H1 (cell line): ENCODE measurements at regions not wholly inside any gene's neighbourhood (a gene's known extent, or its start where the extent isn't known, plus 50 kb on each side); places are given as distances from the start of the nearest gene placed in this dataset.

Source experiments
- CTCF ChIA-PET: fragments of 300-600 bp; sonication (Branson Sonifier 250); formaldehyde crosslinking; loops from one replicate; lab custom pipeline; 2021; ENCODE audit not compliant: partially characterized antibody; lab: Charles Lee
- POLR2A ChIA-PET: fragments of 300-600 bp; sonication (Branson Sonifier 250); formaldehyde crosslinking; loops from one replicate; lab custom pipeline; 2021; ENCODE audit warnings: inconsistent platforms; ENCODE audit not compliant: partially characterized antibody; lab: Charles Lee
- DNase-seq, 2 experiments: peaks; one replicate each; pipeline versions ENCODE4 v3.0.0 to v3.0.0-alpha.2; 2010 to 2022; ENCODE audit warnings: low spot score in 2 of 2, low read depth in 1 of 2, mixed read lengths in 1 of 2
- FAIRE-seq: peaks from 2 replicates; lab custom pipeline; 2011; peaks lifted over from hg19 to GRCh38; lab: Jason Lieb, UNC
- H2AFZ ChIP-seq: 2 replicates; pipeline ENCODE4 v1.8.1; 2012; ENCODE audit warnings: low read length, inconsistent platforms
- H2AK5ac ChIP-seq: 2 replicates; pipeline ENCODE4 v1.6.1; 2013; ENCODE audit warnings: low read depth, low read length
- H2BK120ac ChIP-seq: replicated peaks from 2 replicates; pipeline ENCODE3; 2013; ENCODE audit warnings: low read depth, low read length, inconsistent platforms
- H2BK12ac ChIP-seq: 2 replicates; pipeline ENCODE4 v1.6.1; 2013; ENCODE audit warnings: low read depth, low read length
- H2BK15ac ChIP-seq: 2 replicates; pipeline ENCODE4 v1.6.1; 2013; ENCODE audit warnings: low read length
- H2BK20ac ChIP-seq: 2 replicates; pipeline ENCODE4 v1.6.1; 2013; ENCODE audit warnings: low read length
- H2BK5ac ChIP-seq: 2 replicates; pipeline ENCODE4 v1.6.1; 2013; ENCODE audit warnings: low read depth, low read length
- H3K14ac ChIP-seq: 2 replicates; pipeline ENCODE4 v1.6.1; 2013; ENCODE audit warnings: inconsistent platforms; ENCODE audit not compliant: insufficient read length
- H3K18ac ChIP-seq: 2 replicates; pipeline ENCODE4 v1.6.1; 2013; ENCODE audit warnings: low read length; ENCODE audit errors: extremely low read depth
- H3K23ac ChIP-seq: 2 replicates; pipeline ENCODE4 v1.6.1; 2013; ENCODE audit warnings: inconsistent platforms; ENCODE audit not compliant: insufficient read length
- H3K23me2 ChIP-seq: 2 replicates; pipeline ENCODE4 v1.6.1; 2013; ENCODE audit warnings: low read depth, low read length
- H3K27ac ChIP-seq: 2 replicates; pipeline ENCODE4 v1.6.1; 2011; ENCODE audit warnings: low read depth, low read length, inconsistent platforms
- H3K27me3 ChIP-seq, 4 experiments: replicated peaks in 1 of 4; 1 replicate in 1 of 4; 2 replicates in 3 of 4; pipeline versions ENCODE4 v1.6.1 to v1.8.1; 2011 to 2013; ENCODE audit warnings: low read length in 3 of 4, mild to moderate bottlenecking in 3 of 4, inconsistent platforms in 2 of 4, mixed read lengths in 2 of 4, moderate library complexity in 1 of 4; ENCODE audit not compliant: control insufficient read depth in 3 of 4, insufficient read depth in 3 of 4; ENCODE audit errors: extremely low read depth in 1 of 4
- H3K36me3 ChIP-seq, 4 experiments: 2 replicates each; pipeline versions ENCODE4 v1.6.1 to v1.8.1; 2011 to 2013; ENCODE audit warnings: mild to moderate bottlenecking in 4 of 4, low read length in 3 of 4, moderate library complexity in 2 of 4, control low read depth in 1 of 4, inconsistent platforms in 1 of 4; ENCODE audit not compliant: insufficient read depth in 4 of 4, control insufficient read depth in 2 of 4
- H3K4ac ChIP-seq: replicated peaks from 2 replicates; pipeline ENCODE3; 2013; ENCODE audit warnings: low read length, low read depth, mixed read lengths, inconsistent platforms; ENCODE audit not compliant: insufficient read length
- H3K4me1 ChIP-seq, 4 experiments: replicated peaks in 1 of 4; 1 replicate in 1 of 4; 2 replicates in 3 of 4; pipeline versions ENCODE4 v1.6.1 to v1.8.1; 2011 to 2013; ENCODE audit warnings: low read length in 3 of 4, inconsistent platforms in 2 of 4, mixed read lengths in 1 of 4; ENCODE audit not compliant: insufficient read depth in 4 of 4, control insufficient read depth in 3 of 4
- H3K4me2 ChIP-seq, 2 experiments: 2 replicates each; pipeline versions ENCODE4 v1.6.1 to v1.8.1; 2011 to 2013; ENCODE audit warnings: low read depth in 2 of 2, low read length in 2 of 2, control low read depth in 1 of 2, inconsistent platforms in 1 of 2, mild to moderate bottlenecking in 1 of 2; ENCODE audit not compliant: insufficient read depth in 1 of 2
- H3K4me3 ChIP-seq, 4 experiments: fragments of 200-600, 300-600 bp in 1 of 4; sonication (generic), shearing (Covaris generic), sonication (Bioruptor Twin) in 1 of 4; 2 replicates each; pipeline versions ENCODE4 v1.5.1 to v1.8.1; 2011 to 2016; ENCODE audit warnings: low read length in 4 of 4, low read depth in 3 of 4, control low read depth in 2 of 4, inconsistent platforms in 2 of 4, mild to moderate bottlenecking in 2 of 4, mixed read lengths in 1 of 4, moderate library complexity in 1 of 4; ENCODE audit not compliant: insufficient read depth in 2 of 4; ENCODE audit errors: extremely low read depth in 1 of 4
- H3K56ac ChIP-seq: replicated peaks from 2 replicates; pipeline ENCODE3; 2013; ENCODE audit warnings: low read depth, mild to moderate bottlenecking, mixed read lengths, low read length, inconsistent platforms; ENCODE audit not compliant: insufficient read length
- H3K79me1 ChIP-seq: 2 replicates; pipeline ENCODE4 v1.6.1; 2013; ENCODE audit warnings: low read depth, low read length, control low read depth
- H3K79me2 ChIP-seq, 2 experiments: 2 replicates each; pipeline versions ENCODE4 v1.6.1 to v1.8.1; 2012 to 2013; ENCODE audit warnings: low read length in 2 of 2, mild to moderate bottlenecking in 2 of 2, inconsistent platforms in 1 of 2; ENCODE audit not compliant: insufficient read depth in 2 of 2, control insufficient read depth in 1 of 2
- H3K9ac ChIP-seq, 4 experiments: replicated peaks in 1 of 4; 1 replicate in 1 of 4; 2 replicates in 3 of 4; pipeline versions ENCODE4 v1.6.1 to v1.8.1; 2011 to 2013; ENCODE audit warnings: low read depth in 3 of 4, low read length in 3 of 4, control low read depth in 2 of 4, mild to moderate bottlenecking in 2 of 4, moderate library complexity in 2 of 4, inconsistent platforms in 1 of 4; ENCODE audit errors: extremely low read depth in 1 of 4
- H3K9me3 ChIP-seq, 2 experiments: 2 replicates each; pipeline versions ENCODE4 v1.6.1 to v1.8.1; 2012 to 2013; ENCODE audit warnings: mild to moderate bottlenecking in 2 of 2, moderate library complexity in 2 of 2, control low read depth in 1 of 2, inconsistent platforms in 1 of 2, low read depth in 1 of 2, low read length in 1 of 2, mixed read lengths in 1 of 2; ENCODE audit not compliant: insufficient read depth in 2 of 2
- H4K20me1 ChIP-seq, 2 experiments: replicated peaks in 1 of 2; 2 replicates each; pipeline versions ENCODE3 to v1.8.1; 2011 to 2013; ENCODE audit warnings: inconsistent platforms in 2 of 2, low read length in 2 of 2, mild to moderate bottlenecking in 1 of 2; ENCODE audit not compliant: insufficient read depth in 2 of 2, control insufficient read depth in 1 of 2
- H4K5ac ChIP-seq: 2 replicates; pipeline ENCODE4 v1.6.1; 2013; ENCODE audit warnings: low read length, low read depth, mixed read lengths, inconsistent platforms; ENCODE audit not compliant: insufficient read length
- H4K8ac ChIP-seq: 2 replicates; pipeline ENCODE4 v1.8.0; 2013; ENCODE audit warnings: mild to moderate bottlenecking, moderate library complexity, low read length, inconsistent platforms; ENCODE audit not compliant: insufficient read depth; ENCODE audit errors: extremely low read depth
- H4K91ac ChIP-seq: replicated peaks from 2 replicates; pipeline ENCODE3; 2013; ENCODE audit warnings: low read length, mixed read lengths, inconsistent platforms; ENCODE audit not compliant: insufficient read length
- ATF3 ChIP-seq: IDR thresholded peaks from 2 replicates; pipeline ENCODE4 v1.6.1; 2011; ENCODE audit warnings: low read depth, mild to moderate bottlenecking, low read length; ENCODE audit not compliant: insufficient read depth
- CBX5 ChIP-seq: fragments of 300-800, 300-1000 bp; sonication (generic); IDR thresholded peaks from 2 replicates; pipeline ENCODE4 v1.7.1; 2016; ENCODE audit warnings: antibody characterized with exemption, low read length, low read depth
- CEBPB ChIP-seq: IDR thresholded peaks from 2 replicates; pipeline ENCODE4 v1.6.1; 2012; ENCODE audit warnings: low read depth, low read length
- CHD2 ChIP-seq: IDR thresholded peaks from 2 replicates; pipeline ENCODE4 v1.6.1; 2012; ENCODE audit warnings: low read length, improper control_type of control experiment
- CREB1 ChIP-seq: IDR thresholded peaks from 2 replicates; pipeline ENCODE4 v1.6.1; 2012; ENCODE audit warnings: inconsistent platforms
- EGR1 ChIP-seq: IDR thresholded peaks from 2 replicates; pipeline ENCODE4 v1.6.1; 2011; ENCODE audit warnings: low read depth, low read length, borderline replicate concordance
- GTF2F1 ChIP-seq: IDR thresholded peaks from 2 replicates; pipeline ENCODE4 v1.6.1; 2012; ENCODE audit warnings: low read depth, low read length, improper control_type of control experiment, borderline replicate concordance
- NANOG ChIP-seq: IDR thresholded peaks from 2 replicates; pipeline ENCODE4 v1.6.1; 2011; ENCODE audit warnings: low read length, low read depth, mild to moderate bottlenecking, inconsistent platforms; ENCODE audit not compliant: insufficient read depth, poor library complexity, severe bottlenecking
- POLR2AphosphoS5 ChIP-seq: IDR thresholded peaks from 2 replicates; pipeline ENCODE4 v1.6.1; 2011; ENCODE audit warnings: low read depth, low read length
- SAP30 ChIP-seq: fragments of 300-600 bp; sonication (generic); IDR thresholded peaks from 2 replicates; pipeline ENCODE4 v1.7.1; 2012; ENCODE audit warnings: low read length, moderate library complexity, mild to moderate bottlenecking, inconsistent platforms; ENCODE audit not compliant: insufficient read depth, insufficient replicate concordance
- SP2 ChIP-seq: IDR thresholded peaks from 2 replicates; pipeline ENCODE4 v1.6.1; 2012; ENCODE audit warnings: mild to moderate bottlenecking, low read length, inconsistent platforms
- TAF7 ChIP-seq: optimal IDR thresholded peaks from 2 replicates; pipeline ENCODE3; 2011; ENCODE audit warnings: low read depth, mild to moderate bottlenecking, inconsistent platforms, low read length, moderate library complexity, borderline replicate concordance
- YY1 ChIP-seq: IDR thresholded peaks from 2 replicates; pipeline ENCODE4 v1.6.1; 2011; ENCODE audit warnings: low read depth, mild to moderate bottlenecking, low read length
- ZNF274 ChIP-seq: IDR thresholded peaks from 2 replicates; pipeline ENCODE4 v1.7.0; 2012; ENCODE audit warnings: low read length, borderline replicate concordance; ENCODE audit errors: extremely low read depth
- WGBS, 2 experiments: shearing (Covaris generic) in 1 of 2; methylation state at CpG; one replicate each; pipeline versions ENCODE4 v1.1.6 to v1.1.7; 2013 to 2015; ENCODE audit warnings: low lambda C conversion rate in 2 of 2, mixed read lengths in 2 of 2, inconsistent platforms in 1 of 2, low coverage in 1 of 2, missing lambda C conversion rate in 1 of 2; ENCODE audit not compliant: insufficient replicate concordance in 2 of 2, insufficient coverage in 1 of 2, insufficient read length in 1 of 2; ENCODE audit errors: extremely low coverage in 1 of 2, missing lambda C conversion rate in 1 of 2; 5-methylcytosine and 5-hydroxymethylcytosine counted together
- TF ChIP-seq, protein P1 (sequence below): IDR thresholded peaks from 2 replicates; pipeline ENCODE4 v1.6.1; 2012; ENCODE audit warnings: inconsistent platforms

- FAIRE-seq: no peak
- no peak overlapping the region for H3K56ac ChIP-seq
- no peak overlapping the region for H4K91ac ChIP-seq
- no peaks in the 10 kb centered on the region for H3K36me3 ChIP-seq
- CTCF ChIA-PET: no interaction called here
- no peak overlapping the region for H3K4me3 ChIP-seq
- no peak overlapping the region for H3K4ac ChIP-seq
- no peak overlapping the region for H4K5ac ChIP-seq
- WGBS, 2 experiments: 83% methylated on average over 4 of the region's 4 CpGs; no CpG with 5 or more reads in 1 of the 2 experiments
- POLR2A ChIA-PET: no interaction called here
- no peak overlapping the region for H3K4me2 ChIP-seq
- no peaks in the 10 kb centered on the region for H3K79me1 ChIP-seq
- H3K27ac ChIP-seq: no peak overlapping the region
- no peak overlapping the region for H4K8ac ChIP-seq
- H2AK5ac ChIP-seq: no peak overlapping the region
- H2BK15ac ChIP-seq: no peak overlapping the region
- no peak overlapping the region for H3K23ac ChIP-seq
- no peak overlapping the region for H3K9ac ChIP-seq
- DNase-seq: no peak
- H3K14ac ChIP-seq: no peak overlapping the region
- H3K79me2 ChIP-seq: no peaks in the 10 kb centered on the region
- no peak overlapping the region for H2BK20ac ChIP-seq
- H3K27me3 ChIP-seq: no peaks in the 10 kb centered on the region
- no peak overlapping the region for H2BK120ac ChIP-seq
- H2BK12ac ChIP-seq: no peak overlapping the region
- no peaks in the 10 kb centered on the region for H3K23me2 ChIP-seq
- no peaks in the 10 kb centered on the region for H4K20me1 ChIP-seq
- H2AFZ ChIP-seq: no peak overlapping the region
- H3K9me3 ChIP-seq: 0 out of 4 replicates have a peak, but pooled peaks cover 0 to 3% of the 10 kb centered on the region in 2 experiments
- no peak overlapping the region for H3K18ac ChIP-seq
- no peaks in the 10 kb centered on the region for H3K4me1 ChIP-seq
- H2BK5ac ChIP-seq: no peak overlapping the region
- no peak for TF ChIP-seq ZNF274
- no peak for TF ChIP-seq ATF3
- TF ChIP-seq EGR1: no peak
- no peak for TF ChIP-seq CHD2
- no peak for TF ChIP-seq SP2
- no peak for TF ChIP-seq CREB1
- TF ChIP-seq NANOG: no peak
- TF ChIP-seq YY1: no peak
- no peak for TF ChIP-seq POLR2AphosphoS5
- no peak for TF ChIP-seq GTF2F1
- TF ChIP-seq CBX5: no peak
- TF ChIP-seq SAP30: no peak
- no peak for TF ChIP-seq TAF7
- TF ChIP-seq CEBPB: no peak
- TF ChIP-seq, protein P1, sequence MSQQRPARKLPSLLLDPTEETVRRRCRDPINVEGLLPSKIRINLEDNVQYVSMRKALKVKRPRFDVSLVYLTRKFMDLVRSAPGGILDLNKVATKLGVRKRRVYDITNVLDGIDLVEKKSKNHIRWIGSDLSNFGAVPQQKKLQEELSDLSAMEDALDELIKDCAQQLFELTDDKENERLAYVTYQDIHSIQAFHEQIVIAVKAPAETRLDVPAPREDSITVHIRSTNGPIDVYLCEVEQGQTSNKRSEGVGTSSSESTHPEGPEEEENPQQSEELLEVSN: no peak
Observed at GRCh38 chr2:113812204-113812603, 55.8 kb upstream of the SLC35F5 start.
